Posterior vena cava (tissue), 2 donors: ENCODE measurements at regions not wholly inside any gene's neighbourhood (a gene's known extent, or its start where the extent isn't known, plus 50 kb on each side); places are given as distances from the start of the nearest gene placed in this dataset.

Experiments
- DNase-seq: peaks from one replicate; pipeline ENCODE4 v3.0.0-alpha.2; 2020; ENCODE audit warnings: low spot score
- intact Hi-C, 2 donors: fragments of 100-400 bp; cut with DNase I; formaldehyde crosslinking; loops; one replicate each; pipeline versions ENCODE4 v1.14.1 to v1.14.2; 2022 to 2023
- donor health status: DM: yes; HTN: yes; CAD: no.
- donor health status: DM: yes; HTN: yes; CAD: no.

DNA sequence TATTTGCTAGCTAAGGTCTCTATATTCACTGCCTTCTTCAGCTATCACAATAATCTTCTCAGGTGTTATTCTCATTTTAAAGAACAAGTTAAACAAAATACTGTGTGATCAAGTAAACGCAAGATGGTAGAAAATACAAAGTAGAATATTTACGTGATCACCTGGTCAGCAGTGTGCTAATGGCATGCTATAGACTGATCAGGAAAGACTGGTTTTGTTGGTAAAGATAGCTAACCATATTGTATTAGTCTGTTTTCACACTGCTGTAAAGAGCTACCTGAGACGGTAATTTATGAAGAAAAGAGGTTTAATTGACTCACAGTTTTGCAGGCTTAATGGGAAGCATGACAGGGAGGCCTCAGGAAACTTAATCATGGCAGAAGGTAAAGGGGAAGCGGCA lies 50.4 kb downstream of the ZBTB38 start:
- intact Hi-C loops = no loop called here
- DNase-seq = no peak

DNA sequence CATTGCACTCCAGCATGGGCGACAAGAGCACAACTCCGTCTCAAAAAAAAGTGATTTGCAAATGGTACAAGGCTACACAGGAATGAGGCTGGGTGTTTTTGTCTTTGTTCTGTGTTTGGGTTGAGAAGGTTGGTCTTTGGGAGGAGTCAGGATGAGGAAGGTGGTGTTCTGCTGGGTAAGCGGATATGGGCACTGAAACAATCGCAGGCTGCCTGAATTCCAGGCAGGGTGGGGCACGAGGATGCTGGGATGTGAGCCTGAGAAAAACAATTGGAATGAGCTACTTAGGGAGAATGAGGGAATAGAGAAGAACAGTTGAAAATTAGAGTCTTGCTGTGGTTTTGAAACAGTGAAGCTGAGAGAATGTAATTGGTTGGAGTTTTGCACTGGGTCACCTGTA lies 51.6 kb downstream of the ZBTB38 start:
- no peak for DNase-seq
- intact Hi-C loops = no loop called here

DNA sequence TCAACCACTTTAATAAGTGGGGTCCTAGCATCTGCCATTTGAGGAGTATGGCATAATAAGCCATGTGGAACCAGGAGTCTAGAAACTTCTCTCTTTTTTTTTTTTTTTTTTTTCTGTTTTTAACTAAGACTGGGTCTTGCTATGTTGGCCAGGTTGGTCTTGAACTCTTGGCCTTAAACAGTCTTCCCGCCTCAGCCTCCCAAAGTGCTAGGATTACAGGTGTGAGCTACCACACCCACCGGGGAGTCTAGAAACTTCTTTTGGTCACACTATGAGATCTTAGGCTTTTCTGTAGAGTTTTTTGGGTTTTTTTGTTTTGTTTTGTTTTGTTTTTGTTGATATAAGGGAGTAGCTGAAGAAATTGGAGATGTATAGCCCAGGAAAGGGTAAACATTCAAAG lies 52.9 kb downstream of the ZBTB38 start:
- intact Hi-C loops = no loop called here
- no peak for DNase-seq

DNA sequence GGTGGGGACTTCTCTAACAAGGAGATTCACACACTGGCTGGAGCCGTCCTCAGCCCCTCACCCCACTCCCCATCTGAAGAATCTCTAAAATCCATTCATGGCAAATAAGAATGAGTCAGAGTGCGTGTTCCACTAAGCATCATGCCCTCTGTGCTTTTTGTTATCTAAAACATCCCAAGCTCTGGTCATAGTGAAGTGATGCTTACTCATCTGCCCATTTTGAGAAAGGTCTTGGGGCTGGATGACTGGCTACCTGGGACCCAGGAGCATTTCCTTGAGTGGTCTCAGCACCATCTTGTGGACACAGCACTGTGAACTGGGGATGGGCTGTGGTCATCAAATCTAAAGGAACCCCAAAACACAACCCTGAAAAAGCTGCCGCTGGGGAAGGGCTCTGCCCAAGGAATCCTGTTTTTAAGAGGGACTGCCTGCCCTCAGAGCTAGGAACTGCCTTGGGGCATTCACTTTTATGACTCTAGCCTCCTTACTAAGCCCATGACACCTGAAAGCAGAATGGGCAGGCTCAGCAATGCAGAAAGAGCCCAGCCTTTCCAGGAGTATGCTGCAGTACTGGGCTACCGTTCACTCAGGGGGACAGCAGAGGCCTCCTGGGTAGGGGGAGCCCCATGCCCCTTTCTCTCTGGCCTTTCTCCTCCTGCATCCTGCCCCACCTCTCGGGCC lies 53.5 kb downstream of the ZBTB38 start:
- DNase-seq = no peak
- intact Hi-C loops = no loop called here

DNA sequence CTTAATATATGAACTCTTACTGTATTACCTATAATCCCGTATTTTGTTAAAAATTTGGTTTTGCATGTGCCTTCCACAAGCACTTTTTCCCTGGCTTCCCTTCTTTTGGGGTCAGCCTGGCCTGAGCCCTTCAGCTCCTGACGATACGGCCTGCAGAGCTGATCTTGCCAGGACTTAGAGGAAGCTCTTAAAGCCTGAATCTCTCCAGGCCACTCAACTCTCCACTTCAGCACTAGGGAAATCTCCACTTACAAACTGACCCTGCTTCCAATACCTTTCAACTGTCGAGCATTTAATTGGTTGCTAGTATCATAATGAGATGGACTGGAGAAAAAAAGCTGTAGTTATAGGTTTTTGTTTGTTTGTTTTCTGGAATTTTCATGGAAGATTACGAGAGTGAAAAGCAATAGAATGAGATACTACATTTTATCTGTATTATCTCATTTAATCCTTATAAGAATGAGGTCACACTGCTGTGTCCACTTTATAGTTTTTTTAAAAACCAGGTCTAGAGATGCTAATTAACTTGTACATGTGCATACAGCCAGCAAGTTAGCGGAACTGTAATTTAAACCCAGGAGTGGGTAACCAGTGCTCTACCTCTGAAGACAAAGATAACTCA lies 54.8 kb downstream of the ZBTB38 start:
- intact Hi-C loops = no loop called here

DNA sequence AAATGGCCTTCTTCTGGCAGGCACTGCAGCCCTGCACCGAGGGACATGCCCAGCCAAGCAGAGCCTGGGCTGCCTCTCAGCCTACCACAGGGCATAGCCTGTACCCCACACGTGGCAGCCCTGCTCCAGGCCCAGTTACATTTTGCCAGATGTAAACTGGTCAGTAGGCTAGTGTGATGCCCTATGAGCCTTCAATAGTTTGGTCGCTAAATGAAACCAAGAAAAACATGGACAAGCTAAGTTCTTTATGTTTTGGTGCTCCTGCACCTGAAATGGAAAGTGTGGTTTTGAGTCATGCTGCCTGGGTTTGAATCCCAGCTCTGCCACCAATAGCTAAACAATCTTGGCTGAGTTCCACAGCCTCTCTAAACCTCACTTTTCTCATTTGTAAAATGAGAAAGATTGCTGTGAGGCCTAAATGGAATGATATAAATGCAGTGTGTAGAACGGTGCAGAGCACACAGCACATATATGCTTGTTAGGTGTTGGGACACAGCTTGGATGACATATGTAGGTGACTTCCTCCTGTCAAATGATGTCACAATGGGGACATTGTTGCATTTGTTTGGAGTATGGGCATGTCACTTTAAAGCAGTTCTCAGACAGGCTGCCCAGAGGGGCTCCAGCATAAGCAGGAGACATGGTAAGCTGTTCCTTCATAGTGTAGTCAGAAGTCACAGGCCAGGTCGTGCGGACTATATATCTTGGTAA lies 57.4 kb downstream of the ZBTB38 start:
- no peak for DNase-seq
- intact Hi-C loops = no loop called here

More for the DNA sequence above, 54.8 kb downstream of the ZBTB38 start:
- no peak for DNase-seq

DNA sequence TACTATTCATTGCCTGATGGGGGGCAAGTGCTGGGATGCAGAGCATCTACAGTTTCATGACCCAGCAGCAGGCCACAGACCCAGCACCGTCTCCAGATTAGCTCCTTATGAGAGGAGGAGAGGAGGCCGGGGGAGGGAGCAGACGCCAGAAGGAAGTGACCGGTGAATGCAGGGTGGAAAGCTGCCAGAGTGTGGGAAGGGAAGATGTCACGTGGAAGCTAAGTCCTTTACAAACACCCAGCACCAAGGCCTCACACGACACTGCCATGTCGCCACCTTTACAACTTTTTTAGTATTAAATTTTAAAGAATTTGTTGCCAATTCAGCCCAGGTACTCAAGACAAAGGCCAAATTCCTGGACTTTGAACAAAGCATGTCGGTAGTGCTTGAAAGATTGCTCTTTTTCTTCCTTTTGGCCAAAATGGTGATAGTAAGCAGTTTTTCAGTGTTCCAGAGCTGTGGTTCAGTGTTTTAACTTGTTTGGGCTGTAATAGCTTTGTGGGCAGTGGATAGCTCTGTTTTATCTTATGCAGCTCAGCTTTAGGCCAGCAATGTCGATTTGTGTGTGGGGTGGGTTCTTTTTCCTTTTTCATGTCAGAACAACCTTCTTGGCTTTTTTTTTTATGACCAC lies 58.2 kb downstream of the ZBTB38 start:
- peak; percentile 91 for DNase-seq
- intact Hi-C loops = no loop called here

DNA sequence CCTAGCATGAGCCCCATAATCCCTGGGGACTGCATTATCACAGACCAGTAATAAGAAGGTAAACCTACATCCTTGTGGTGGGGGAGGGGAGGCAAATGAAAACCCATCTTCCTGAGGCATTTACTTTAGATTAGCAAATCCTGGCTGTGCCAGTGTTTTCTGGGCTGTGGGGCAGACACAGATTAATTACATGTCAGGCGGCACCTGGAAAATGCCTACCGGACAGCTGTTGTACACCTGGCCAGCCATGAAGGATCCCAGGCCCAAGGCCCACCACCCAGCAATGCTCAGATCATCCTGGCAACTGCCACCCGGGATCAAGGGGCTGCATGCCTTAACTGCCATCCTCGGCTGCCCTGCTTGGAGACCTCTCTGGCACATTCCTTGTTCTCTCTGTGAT lies 59.1 kb upstream of the RASA2 start:
- DNase-seq = no peak
- intact Hi-C loops = no loop called here

DNA sequence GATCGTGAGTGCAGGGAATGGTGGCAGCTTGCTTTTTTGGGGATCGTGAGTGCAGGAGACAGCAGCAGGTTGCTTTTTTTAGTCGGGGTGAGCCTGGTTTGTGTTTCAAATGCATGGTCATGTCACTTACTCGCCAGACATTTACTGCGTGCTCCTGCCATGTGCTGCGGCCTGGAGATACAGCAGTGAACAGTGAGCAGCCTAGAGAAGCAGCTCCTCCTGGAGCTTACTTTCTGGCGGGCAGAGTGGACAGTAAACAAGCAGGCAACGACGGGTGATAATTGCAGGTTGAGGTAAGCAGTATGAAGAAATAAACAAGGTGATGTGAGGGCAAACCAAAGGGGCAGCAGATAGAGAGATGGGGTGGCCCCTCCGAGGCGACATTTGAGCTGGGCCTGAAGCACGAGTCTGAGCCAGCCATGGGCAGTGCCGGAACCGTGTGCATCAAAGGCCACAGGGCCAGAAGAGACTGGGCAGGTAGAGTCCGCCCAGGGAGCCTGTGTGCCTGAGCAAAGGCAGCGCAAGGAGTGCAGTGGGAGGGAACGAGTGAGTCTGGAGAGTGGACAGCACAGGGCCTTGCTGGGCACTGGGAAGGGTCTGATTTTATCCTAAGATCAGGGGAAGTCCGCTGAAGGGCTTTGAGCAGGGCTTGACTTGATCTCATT lies 57.3 kb upstream of the RASA2 start:
- intact Hi-C loops = no loop called here

DNA sequence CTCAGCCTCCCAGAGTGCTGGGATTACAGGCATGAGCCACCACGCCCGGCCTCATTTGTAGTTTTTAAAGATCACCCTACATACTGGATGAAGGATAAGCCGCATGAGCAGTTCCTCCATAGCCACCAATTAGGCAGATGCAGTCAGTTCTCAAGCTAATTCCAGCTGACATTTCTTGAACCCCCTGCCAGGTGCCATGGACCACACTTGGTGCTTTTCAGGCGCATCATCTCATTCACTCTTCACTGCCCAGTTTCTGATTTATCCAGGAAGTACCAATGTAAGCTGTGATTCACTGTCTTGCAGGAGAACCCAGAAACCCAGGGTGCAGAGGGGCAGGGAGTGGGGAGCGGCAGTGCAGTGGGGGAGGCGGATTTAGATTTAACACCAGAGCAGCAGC lies 56.5 kb upstream of the RASA2 start:
- no peak for DNase-seq
- intact Hi-C loops = no loop called here

More for the DNA sequence above, 57.3 kb upstream of the RASA2 start:
- DNase-seq = no peak

DNA sequence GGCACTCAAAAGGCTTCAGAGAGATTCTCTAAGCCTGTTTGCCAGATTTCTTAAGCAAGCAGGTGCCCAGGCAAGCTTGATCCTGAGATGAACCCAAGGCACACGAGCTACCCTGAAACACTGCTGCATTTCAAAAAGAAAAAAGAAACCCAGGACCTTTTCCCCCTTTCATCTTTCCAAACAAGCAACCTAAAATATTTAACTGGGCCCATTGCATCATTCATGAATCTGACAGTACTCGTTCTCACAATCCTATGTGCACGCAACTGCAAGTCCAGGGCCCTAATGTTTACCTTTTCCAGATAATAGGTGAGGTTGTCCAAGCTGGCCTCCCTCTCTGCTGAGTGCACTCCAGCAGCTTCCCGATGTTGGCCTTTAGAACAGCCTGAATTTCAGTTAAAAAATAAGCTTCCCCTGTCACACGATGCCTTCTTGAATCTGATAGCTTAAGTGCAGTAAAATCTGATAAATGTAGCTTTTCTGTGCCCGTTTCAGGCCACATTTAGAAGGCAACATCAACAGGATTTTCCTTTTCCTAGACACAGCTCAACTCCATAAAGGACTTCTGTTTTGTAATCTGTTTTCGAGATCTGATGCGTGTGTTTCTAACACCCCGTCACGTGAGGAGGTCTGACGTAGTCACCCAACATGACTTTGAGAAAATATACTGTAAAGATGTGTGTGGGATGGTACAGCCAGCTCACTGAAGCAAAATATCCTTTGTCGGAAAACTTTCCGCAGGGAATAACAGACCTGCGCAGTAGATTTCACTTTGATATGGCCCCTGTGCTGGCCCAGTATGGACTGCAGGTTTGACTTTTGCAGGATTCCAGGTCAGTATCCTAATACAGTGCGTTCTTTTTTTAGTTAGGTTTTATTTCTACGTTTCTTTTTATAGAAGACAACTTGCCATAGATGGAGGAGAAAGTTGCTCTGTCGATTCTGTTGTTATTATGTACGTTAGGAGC lies 55.1 kb upstream of the RASA2 start:
- DNase-seq = no peak
- intact Hi-C loops = no loop called here

DNA sequence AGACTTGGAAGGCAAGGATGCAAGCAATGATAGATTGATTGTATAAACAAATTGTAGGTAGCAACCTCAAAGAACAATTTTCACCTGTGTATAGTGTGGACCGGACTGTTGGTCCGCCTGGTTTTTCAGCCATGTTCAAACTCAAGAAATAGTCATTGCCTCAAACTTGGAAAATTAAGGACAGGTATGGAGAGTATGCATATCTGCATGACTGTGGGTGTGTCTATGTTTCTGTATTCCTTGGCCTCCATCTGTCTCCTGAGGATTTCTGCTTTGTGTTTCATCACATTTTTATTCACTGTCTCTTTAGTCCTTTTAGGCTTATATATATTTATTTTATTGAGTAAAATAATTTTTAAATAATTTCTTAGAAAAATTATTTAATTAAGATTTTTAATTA lies 53.9 kb upstream of the RASA2 start:
- no peak for DNase-seq
- intact Hi-C loops = no loop called here

DNA sequence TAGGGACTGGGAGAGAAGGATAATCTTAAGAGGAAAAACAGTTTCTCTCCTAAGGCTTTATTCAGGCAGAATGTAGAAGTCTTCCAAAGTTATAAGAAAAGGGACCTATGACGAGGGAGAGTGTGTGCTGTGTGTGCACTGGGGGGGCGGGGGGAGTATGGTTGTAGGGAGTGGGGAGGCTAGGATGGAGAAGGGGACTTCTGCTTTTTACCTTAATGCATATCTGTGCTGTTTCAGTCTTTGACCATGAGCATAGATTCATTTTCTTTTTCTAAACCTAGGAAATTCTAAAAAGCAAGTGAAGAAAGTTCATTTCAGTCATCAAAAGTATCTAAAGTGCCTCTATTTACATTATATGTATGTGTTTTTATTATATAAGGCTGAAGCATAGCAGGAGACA lies 52.6 kb upstream of the RASA2 start:
- no peak for DNase-seq
- intact Hi-C loops = no loop called here

DNA sequence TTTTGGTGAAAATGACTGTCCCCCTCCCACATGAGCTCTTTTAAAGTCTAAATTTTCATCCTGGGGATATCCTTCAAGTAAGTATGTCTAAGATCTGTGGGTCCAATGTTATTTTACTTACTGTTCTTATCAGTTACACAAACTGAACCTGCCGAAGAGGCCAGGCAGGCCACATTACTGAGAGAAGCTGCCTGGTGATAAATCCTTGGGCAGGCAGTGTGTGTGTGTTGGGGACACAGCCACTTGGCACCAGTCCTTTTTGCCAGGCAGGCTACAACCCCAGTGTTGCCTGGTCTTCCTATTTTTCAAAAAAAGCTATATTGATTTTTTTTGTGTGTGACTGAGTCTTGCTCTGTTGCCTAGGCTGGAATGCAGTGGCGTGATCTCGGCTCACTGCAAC lies 50.6 kb upstream of the RASA2 start:
- DNase-seq = no peak
- intact Hi-C loops = no loop called here
